AG04450 (cell line): ENCODE measurements at regions not wholly inside any gene's neighbourhood (a gene's known extent, or its start where the extent isn't known, plus 50 kb on each side); places are given as distances from the start of the nearest gene placed in this dataset.

Experiments used
- CTCF ChIA-PET: fragments of 300-600, 350-600 bp; formaldehyde crosslinking; extraction: SDS; loops from one replicate; lab custom pipeline; 2022; ENCODE audit warnings: antibody characterized with exemption, inconsistent platforms; lab: Charles Lee
- POLR2A ChIA-PET: fragments of 350-600 bp; formaldehyde crosslinking; extraction: SDS; loops from one replicate; lab custom pipeline; 2021; ENCODE audit warnings: antibody characterized with exemption, inconsistent platforms; lab: Yijun Ruan, JAX
- DNase-seq: peaks from one replicate; pipeline ENCODE4 v3.0.0-alpha.2; 2011; ENCODE audit warnings: low read depth, low spot score
- H3K27ac ChIP-seq: one replicate; pipeline ENCODE4 v1.5.1; 2012; ENCODE audit warnings: low read depth, low read length, control low read depth
- H3K27me3 ChIP-seq: one replicate; pipeline ENCODE4 v1.6.0; 2012; ENCODE audit warnings: low read length; ENCODE audit not compliant: control insufficient read depth, insufficient read depth
- H3K4me3 ChIP-seq: 2 replicates; pipeline ENCODE4 v1.5.1; 2011; ENCODE audit warnings: mild to moderate bottlenecking, low read depth, low read length, control low read depth
- H3K9me3 ChIP-seq: 2 replicates; pipeline ENCODE4 v1.5.1; 2012; ENCODE audit warnings: low read length; ENCODE audit not compliant: control insufficient read depth, insufficient read depth
- TF ChIP-seq, protein P1 (sequence below): IDR thresholded peaks from 2 replicates; pipeline ENCODE4 v1.5.1; 2011; ENCODE audit warnings: low read depth, low read length, control low read depth, inconsistent platforms

DNA sequence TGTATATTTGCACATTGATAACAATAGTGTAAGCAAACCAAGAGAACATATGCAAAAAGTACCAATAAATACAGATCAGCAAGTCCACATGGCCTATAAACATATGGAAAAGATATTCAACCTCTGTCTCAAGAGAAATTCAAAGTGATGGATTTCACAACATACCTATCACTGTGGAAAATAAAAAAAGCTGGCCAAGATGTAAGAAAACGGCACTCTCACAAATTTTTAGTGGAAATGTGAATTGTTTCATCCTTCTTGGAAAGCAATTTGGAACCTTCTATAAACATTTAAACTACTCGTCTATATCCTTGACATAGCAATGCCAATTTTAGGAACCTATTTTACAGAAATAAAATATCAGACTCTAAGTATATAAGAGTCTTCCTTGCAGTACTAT is 559.8 kb downstream of the QKI start:
- H3K27me3 ChIP-seq, result no peaks in the 10 kb centered on the region
- ChIA-PET POLR2A (no interaction called here), CTCF (interaction anchor here (1.2 kb wide), 1 partner anchor 17 kb away, joined by 5 read pairs; no protein-coding TSS in a partner anchor)
- no peak overlapping the region for H3K27ac ChIP-seq
- H3K4me3 ChIP-seq, result no peak overlapping the region
- TF ChIP-seq, protein P1, sequence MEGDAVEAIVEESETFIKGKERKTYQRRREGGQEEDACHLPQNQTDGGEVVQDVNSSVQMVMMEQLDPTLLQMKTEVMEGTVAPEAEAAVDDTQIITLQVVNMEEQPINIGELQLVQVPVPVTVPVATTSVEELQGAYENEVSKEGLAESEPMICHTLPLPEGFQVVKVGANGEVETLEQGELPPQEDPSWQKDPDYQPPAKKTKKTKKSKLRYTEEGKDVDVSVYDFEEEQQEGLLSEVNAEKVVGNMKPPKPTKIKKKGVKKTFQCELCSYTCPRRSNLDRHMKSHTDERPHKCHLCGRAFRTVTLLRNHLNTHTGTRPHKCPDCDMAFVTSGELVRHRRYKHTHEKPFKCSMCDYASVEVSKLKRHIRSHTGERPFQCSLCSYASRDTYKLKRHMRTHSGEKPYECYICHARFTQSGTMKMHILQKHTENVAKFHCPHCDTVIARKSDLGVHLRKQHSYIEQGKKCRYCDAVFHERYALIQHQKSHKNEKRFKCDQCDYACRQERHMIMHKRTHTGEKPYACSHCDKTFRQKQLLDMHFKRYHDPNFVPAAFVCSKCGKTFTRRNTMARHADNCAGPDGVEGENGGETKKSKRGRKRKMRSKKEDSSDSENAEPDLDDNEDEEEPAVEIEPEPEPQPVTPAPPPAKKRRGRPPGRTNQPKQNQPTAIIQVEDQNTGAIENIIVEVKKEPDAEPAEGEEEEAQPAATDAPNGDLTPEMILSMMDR, result no peak
- no peak for DNase-seq
- peaks cover 15% of the 10 kb centered on the region for H3K9me3 ChIP-seq

DNA sequence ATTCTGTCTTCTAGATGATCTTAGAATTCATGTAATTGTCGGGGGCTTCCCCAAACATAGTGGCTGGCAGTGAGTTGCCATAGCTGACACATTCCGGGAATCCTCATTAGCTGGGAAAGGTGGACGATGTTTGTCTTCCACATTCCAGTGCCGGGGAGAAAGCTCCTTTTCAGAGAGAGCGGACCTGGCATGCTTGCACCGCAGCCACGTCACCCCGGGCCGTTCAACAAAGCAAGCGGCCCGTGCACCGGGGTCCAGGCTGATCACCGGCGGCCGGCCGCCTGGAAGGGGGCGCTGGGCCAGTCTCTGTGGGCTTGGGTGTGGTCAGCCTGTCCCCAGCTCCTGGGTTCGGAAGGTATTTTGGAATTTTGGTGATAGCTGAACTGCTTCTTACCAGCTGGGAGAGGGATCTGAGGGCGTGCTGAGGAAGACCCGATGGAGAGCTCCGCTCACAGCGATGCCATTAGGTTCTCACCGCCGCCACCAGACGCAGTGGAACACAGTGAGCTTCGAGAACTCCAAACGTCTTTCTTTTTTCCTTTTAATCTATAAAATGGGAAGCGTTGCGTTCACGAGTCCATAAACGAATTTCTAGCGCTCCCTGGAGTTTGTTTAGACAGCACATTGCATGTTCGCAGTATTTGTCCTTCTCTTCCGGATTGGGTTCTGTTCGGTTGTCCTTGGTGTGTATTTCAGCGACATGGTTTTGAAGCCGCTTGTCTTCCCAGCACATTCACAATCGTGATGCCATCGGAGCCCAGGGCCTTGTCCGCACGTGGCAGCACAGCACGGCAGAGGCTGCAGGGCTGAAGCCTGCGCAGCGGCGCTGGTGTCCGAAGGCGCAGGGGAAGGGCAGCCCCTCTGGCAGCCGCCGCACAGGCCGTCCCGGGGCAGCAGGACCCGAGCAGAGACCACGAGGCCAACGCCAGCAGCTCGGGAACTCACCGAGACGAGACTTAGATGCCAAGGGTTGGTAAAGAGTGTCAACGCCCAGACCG is 557.6 kb downstream of the QKI start:
- POLR2A ChIA-PET, result no interaction called here
- CTCF ChIA-PET, result no interaction called here
- TF ChIP-seq, protein P1, result no peak
- DNase-seq, result no peak
- Histone ChIP-seq H3K27me3 (no peaks in the 10 kb centered on the region), H3K9me3 (peaks cover 15% of the 10 kb centered on the region), H3K4me3 (no peak overlapping the region), H3K27ac (no peak overlapping the region)

DNA sequence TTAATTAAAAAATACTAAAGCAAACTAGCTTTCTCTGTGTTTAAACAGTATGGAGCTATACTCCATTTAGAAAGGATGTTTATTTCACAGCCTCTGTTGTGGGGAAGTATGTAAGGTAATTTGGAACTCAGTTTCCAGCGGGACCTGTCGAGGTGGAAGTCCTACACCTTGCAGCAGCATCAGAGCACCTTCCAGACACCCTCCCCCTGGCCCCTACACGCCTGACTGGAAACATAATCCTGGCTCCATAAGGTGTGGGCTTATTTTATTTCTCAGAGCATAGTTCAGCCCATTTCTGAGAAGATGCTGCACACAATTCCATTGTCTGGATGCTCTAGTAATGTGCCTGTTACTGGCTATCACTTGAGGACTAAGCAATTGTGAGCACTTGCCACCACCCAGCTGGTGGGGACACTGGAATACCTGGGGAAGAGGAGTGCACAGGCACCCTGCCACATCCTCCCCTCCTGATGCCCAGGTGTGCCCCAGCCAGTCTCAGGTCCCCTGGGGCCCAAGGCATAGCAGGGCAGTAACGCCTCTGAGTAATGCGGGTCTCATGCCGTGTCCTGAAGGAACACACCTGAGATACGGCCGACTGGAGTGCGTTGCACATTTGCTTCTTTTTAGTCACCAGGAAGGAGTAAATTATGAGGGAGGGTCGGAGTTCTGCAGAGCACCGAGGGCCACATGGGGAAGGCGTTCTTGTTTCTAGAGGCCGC is 556.5 kb downstream of the QKI start:
- Histone ChIP-seq H3K27me3 (no peaks in the 10 kb centered on the region), H3K4me3 (no peak overlapping the region), H3K27ac (no peak overlapping the region), H3K9me3 (peaks cover 15% of the 10 kb centered on the region)
- TF ChIP-seq, protein P1, result no peak
- ChIA-PET CTCF (no interaction called here), POLR2A (no interaction called here)
- DNase-seq, result no peak

DNA sequence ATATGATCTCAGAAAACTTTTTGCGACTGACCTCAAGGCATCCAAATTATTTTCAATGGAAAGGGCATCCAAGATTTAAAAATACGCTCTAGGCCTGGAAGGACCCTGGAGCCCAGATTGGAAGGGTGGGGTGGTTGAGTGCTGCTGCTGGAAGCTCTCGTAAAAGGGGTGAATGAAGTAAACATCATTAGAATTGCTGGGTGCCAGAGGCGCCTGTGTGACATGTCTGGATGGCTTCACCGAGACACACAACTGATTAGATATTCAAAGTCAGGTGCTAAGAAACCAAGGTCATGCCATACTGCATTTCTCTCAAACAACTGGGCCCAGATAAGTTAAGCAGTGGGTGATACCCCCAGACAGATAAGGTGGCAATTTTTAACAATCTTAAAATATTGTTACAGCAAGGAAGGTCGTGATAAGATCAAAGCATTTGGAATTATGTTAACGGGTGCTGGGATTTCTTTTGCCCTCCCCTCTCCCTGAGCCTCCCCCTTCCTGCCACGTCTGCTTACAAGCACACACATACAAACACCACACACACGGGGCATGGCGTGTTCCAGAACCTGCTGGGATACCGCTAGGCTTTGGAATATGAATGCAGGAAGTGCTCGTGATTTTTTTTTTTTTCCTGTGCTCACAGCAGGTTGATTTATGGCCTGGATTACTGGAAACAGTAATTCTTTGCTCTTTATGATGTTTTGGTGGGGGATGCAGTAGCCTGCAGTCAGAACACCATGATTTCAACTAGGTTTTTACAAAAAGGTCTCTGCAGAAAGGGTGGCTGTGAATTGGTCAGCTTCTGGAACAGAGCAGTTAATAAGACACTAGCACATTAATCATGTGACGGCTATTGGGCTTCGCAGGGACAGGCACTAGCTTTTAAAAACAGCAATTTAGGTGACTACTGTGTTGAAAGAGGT is 551.2 kb downstream of the QKI start:
- no peak overlapping the region for H3K27ac ChIP-seq
- ChIA-PET POLR2A (no interaction called here), CTCF (no interaction called here)
- no peaks in the 10 kb centered on the region for H3K27me3 ChIP-seq
- H3K9me3 ChIP-seq, result no peaks in the 10 kb centered on the region
- H3K4me3 ChIP-seq, result no peak overlapping the region
- TF ChIP-seq, protein P1, result no peak
- no peak for DNase-seq
